ENCODE measurements at regions not wholly inside any gene's neighbourhood (a gene's known extent, or its start where the extent isn't known, plus 50 kb on each side); places are given as distances from the start of the nearest gene placed in this dataset.

DNA sequence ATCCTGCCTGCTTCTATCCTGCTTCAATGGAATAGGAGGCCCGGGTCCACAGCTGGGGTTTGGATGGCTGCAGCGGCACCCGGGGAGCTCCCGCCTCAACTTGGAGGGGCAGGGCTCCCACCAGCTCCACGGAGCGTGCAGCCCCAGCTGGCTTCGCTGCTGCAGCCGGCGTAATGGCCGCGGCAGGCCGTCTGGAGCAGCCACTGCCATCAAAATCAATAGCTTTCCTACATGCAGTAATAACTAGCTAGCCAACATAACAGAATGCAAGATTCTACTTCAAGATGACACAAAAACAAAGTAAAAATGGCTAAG lies 154.2 kb upstream of the RMP24 start:
- no peak for DNase-seq
- 85 to 92% (median 89%) methylated on average over 6 to 12 of the region's 12 CpGs for whole genome bisulfite sequencing, 4 donors
- Histone ChIP-seq H3K27me3 (no peaks in the 10 kb centered on the region), H3K27ac (no peak overlapping the region), H3K4me1 (replicated peaks in 1 of 2) (no peaks in the 10 kb centered on the region), H3K9me3 (replicated peaks in 1 of 3) (no peaks in the 10 kb centered on the region), H3K36me3 (replicated peaks in 1 of 2) (no peaks in the 10 kb centered on the region), H3K4me3 (no peak overlapping the region)
- TF ChIP-seq, protein P1, sequence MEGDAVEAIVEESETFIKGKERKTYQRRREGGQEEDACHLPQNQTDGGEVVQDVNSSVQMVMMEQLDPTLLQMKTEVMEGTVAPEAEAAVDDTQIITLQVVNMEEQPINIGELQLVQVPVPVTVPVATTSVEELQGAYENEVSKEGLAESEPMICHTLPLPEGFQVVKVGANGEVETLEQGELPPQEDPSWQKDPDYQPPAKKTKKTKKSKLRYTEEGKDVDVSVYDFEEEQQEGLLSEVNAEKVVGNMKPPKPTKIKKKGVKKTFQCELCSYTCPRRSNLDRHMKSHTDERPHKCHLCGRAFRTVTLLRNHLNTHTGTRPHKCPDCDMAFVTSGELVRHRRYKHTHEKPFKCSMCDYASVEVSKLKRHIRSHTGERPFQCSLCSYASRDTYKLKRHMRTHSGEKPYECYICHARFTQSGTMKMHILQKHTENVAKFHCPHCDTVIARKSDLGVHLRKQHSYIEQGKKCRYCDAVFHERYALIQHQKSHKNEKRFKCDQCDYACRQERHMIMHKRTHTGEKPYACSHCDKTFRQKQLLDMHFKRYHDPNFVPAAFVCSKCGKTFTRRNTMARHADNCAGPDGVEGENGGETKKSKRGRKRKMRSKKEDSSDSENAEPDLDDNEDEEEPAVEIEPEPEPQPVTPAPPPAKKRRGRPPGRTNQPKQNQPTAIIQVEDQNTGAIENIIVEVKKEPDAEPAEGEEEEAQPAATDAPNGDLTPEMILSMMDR (IDR thresholded peaks at IDR 0.05) = no peak
- intact Hi-C loops (cut with DNase I) = no loop called here

DNA sequence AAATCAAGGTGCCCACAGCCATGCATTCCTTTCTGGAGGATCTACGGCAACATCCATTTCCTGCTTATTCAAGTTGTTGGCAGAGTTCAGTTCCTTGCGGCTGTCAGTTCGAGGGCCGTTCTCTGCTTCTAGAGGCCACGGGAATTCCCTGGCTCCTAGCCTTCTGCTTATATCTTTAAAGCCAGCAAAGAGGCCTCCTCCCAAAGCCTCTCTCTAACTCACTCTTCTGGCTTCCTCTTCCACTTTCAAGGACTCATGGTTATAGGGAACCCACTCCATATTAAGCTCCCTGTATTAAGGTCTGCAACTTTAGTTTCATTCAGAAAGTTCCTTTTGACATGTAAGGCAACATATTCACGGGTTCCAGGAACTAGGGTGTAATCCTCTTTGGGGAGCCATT lies 150.1 kb upstream of the RMP24 start:
- no peaks in the 10 kb centered on the region for H3K27me3 ChIP-seq
- H3K36me3 ChIP-seq (replicated peaks in 1 of 2) = no peaks in the 10 kb centered on the region
- DNase-seq = no peak
- intact Hi-C loops (cut with DNase I) = no loop called here
- no peaks in the 10 kb centered on the region for H3K4me1 ChIP-seq (replicated peaks in 1 of 2)
- H3K4me3 ChIP-seq = no peak overlapping the region
- TF ChIP-seq, protein P1 (IDR thresholded peaks at IDR 0.05) = no peak
- no peak for TF ChIP-seq POLR2A (IDR thresholded peaks at IDR 0.05)
- 71 to 81% (median 77%) methylated on average over 6 of the region's 6 CpGs for WGBS, 4 donors
- no peak overlapping the region for H3K27ac ChIP-seq
- H3K9me3 ChIP-seq (replicated peaks in 1 of 3) = no peaks in the 10 kb centered on the region

DNA sequence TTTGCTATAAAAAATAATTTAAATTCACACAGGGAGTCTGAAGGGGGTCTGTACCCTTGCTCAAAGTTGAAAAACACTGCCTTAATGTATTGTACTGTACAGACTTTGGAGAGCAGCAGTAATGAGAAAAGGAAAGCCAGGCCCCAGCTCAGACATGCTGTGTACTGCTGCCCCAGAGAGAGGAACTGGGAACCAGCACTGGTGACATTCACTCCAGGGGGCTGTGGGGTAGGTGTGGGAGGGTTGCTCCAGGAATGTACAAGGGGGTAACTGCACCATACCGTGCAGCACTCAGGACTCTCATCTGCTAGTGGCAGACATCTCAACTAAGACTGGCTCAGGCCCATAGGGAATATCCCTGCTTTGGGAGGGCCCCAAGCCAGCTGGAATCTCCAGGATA lies 146.0 kb upstream of the RMP24 start:
- no peak overlapping the region for H3K4me3 ChIP-seq
- TF ChIP-seq, protein P1 (IDR thresholded peaks at IDR 0.05) = no peak
- no peak for TF ChIP-seq POLR2A (IDR thresholded peaks at IDR 0.05)
- intact Hi-C loops (cut with DNase I) = no loop called here
- H3K9me3 ChIP-seq (replicated peaks in 1 of 3) = no peaks in the 10 kb centered on the region
- no peaks in the 10 kb centered on the region for H3K4me1 ChIP-seq (replicated peaks in 1 of 2)
- no peak for DNase-seq
- 65 to 80% (median 67%) methylated on average over 1 of the region's 1 CpG; no CpG with 5 or more reads in 1 of the 4 donors for WGBS, 4 donors
- no peak overlapping the region for H3K27ac ChIP-seq
- no peaks in the 10 kb centered on the region for H3K27me3 ChIP-seq
- H3K36me3 ChIP-seq (replicated peaks in 1 of 2) = no peaks in the 10 kb centered on the region

DNA sequence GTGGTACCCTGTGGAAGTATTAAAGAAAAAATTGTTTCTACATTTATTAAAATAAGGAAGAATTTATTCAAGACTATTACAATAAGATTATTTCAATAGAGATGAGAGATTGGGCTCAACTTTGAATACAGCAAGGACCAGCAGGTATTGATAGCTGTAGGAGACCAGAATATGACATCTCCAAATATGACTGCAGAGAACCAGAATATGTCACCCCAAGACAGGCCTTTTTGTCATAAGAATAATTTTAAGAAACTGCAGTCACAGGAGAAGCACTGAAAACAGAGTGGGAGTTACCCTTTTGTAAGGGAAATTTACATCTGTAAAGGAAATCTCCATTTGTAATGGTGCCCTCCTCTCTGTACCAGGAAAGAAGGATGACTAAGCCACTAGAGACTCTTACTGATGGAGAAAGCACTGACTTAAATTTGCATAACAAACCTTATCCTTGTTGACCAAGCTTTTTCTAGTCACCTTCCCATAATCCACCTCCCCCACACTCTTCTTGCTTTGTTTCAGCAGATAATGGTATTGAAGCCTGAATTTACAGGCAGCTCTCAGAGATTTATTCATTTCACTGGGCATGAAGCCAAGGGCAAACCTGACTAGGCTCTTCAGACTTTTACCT lies 145.1 kb upstream of the RMP24 start:
- Histone ChIP-seq H3K27me3 (no peaks in the 10 kb centered on the region), H3K4me3 (no peak overlapping the region), H3K27ac (no peak overlapping the region), H3K9me3 (replicated peaks in 1 of 3) (no peaks in the 10 kb centered on the region), H3K4me1 (replicated peaks in 1 of 2) (no peaks in the 10 kb centered on the region), H3K36me3 (replicated peaks in 1 of 2) (no peaks in the 10 kb centered on the region)
- no peak for TF ChIP-seq POLR2A (IDR thresholded peaks at IDR 0.05)
- TF ChIP-seq, protein P1 (IDR thresholded peaks at IDR 0.05) = no peak
- intact Hi-C loops (cut with DNase I) = no loop called here
- no peak for DNase-seq

Data from adrenal gland (tissue), 9 donors.